Neural cell (in vitro differentiated cells): ENCODE measurements at regions not wholly inside any gene's neighbourhood (a gene's known extent, or its start where the extent isn't known, plus 50 kb on each side); places are given as distances from the start of the nearest gene placed in this dataset.

Experiments
- H2AFZ ChIP-seq: fragments of 200-600, 300-800 bp; sonication (generic), shearing (Covaris generic); 2 replicates; pipeline ENCODE4 v1.6.0; 2014; ENCODE audit warnings: low read depth, mild to moderate bottlenecking, antibody characterized with exemption, low read length, moderate library complexity
- H3F3A ChIP-seq: fragments of 200-600 bp; shearing (Covaris generic); 2 replicates; pipeline ENCODE4 v1.6.1; 2016; ENCODE audit warnings: mild to moderate bottlenecking, moderate library complexity, mixed read lengths, antibody characterized with exemption, low read length; ENCODE audit not compliant: insufficient read depth, poor library complexity, severe bottlenecking
- H3K27ac ChIP-seq: fragments of 200-600, 300-800 bp; sonication (generic), shearing (Covaris generic); 2 replicates; pipeline ENCODE4 v1.5.1; 2014; ENCODE audit warnings: mild to moderate bottlenecking, low read length, moderate library complexity
- H3K27me3 ChIP-seq: fragments of 300-800, 200-600 bp; sonication (generic), shearing (Covaris generic); 2 replicates; pipeline ENCODE4 v1.6.0; 2014; ENCODE audit warnings: mild to moderate bottlenecking, low read depth, low read length, moderate library complexity; ENCODE audit not compliant: insufficient read depth
- H3K36me3 ChIP-seq: fragments of 300-800, 200-600 bp; sonication (generic), shearing (Covaris generic); 2 replicates; pipeline ENCODE4 v1.5.1; 2014; ENCODE audit warnings: mild to moderate bottlenecking, antibody characterized with exemption, low read length, moderate library complexity; ENCODE audit not compliant: insufficient read depth
- H3K4me2 ChIP-seq: fragments of 300-800, 200-600 bp; sonication (generic), shearing (Covaris generic); 2 replicates; pipeline ENCODE4 v1.6.0; 2014; ENCODE audit warnings: mild to moderate bottlenecking, low read length
- H3K4me3 ChIP-seq: fragments of 300-800, 200-600 bp; sonication (generic), shearing (Covaris generic); 2 replicates; pipeline ENCODE4 v1.5.1; 2014; ENCODE audit warnings: mild to moderate bottlenecking, low read length, moderate library complexity
- H3K79me2 ChIP-seq: fragments of 200-600 bp; shearing (Covaris generic); replicated peaks from 2 replicates; pipeline ENCODE4 v1.6.0; 2014; ENCODE audit warnings: mild to moderate bottlenecking, low read length, moderate library complexity; ENCODE audit not compliant: insufficient read depth
- H3K9ac ChIP-seq: fragments of 300-800, 200-600 bp; sonication (generic), shearing (Covaris generic); 2 replicates; pipeline ENCODE4 v1.6.1; 2016; ENCODE audit warnings: mild to moderate bottlenecking, low read length, mixed read lengths
- H3K9me2 ChIP-seq: fragments of 200-600 bp; shearing (Covaris generic); 2 replicates; pipeline ENCODE4 v1.6.1; 2016; ENCODE audit warnings: mild to moderate bottlenecking, low read length, mixed read lengths; ENCODE audit not compliant: insufficient read depth
- H3K9me3 ChIP-seq: fragments of 200-600, 300-800 bp; sonication (generic), shearing (Covaris generic); 2 replicates; pipeline ENCODE4 v1.6.1; 2016; ENCODE audit warnings: mild to moderate bottlenecking, mixed run types, low read length, moderate library complexity, mixed read lengths
- H4K20me1 ChIP-seq: fragments of 200-600 bp; shearing (Covaris generic); 2 replicates; pipeline ENCODE4 v1.6.1; 2016; ENCODE audit warnings: mild to moderate bottlenecking, mixed run types; ENCODE audit not compliant: insufficient read depth
- EP300 ChIP-seq: fragments of 450-650 bp; conservative IDR thresholded peaks from 2 replicates; pipeline ENCODE4 v1.6.1; 2014; ENCODE audit warnings: antibody characterized with exemption, mild to moderate bottlenecking, moderate library complexity; ENCODE audit not compliant: poor library complexity, severe bottlenecking
- EZH2 ChIP-seq: fragments of 200-600, 300-800 bp; shearing (Covaris generic), sonication (generic); IDR thresholded peaks from 2 replicates; pipeline ENCODE4 v1.6.1; 2014; ENCODE audit warnings: antibody characterized with exemption, low read length, borderline replicate concordance, mild to moderate bottlenecking; ENCODE audit not compliant: insufficient read depth, poor library complexity, severe bottlenecking
- MXI1 ChIP-seq: fragments of 450-650 bp; conservative IDR thresholded peaks from 2 replicates; pipeline ENCODE4 v1.6.1; 2014; ENCODE audit warnings: antibody characterized with exemption, mild to moderate bottlenecking; ENCODE audit not compliant: poor library complexity, severe bottlenecking
- POLR2AphosphoS5 ChIP-seq: IDR thresholded peaks from 2 replicates; pipeline ENCODE4 v1.6.1; 2012
- RAD21 ChIP-seq: fragments of 450-650 bp; conservative IDR thresholded peaks from 2 replicates; pipeline ENCODE4 v1.6.1; 2014; ENCODE audit warnings: antibody characterized with exemption, mild to moderate bottlenecking, moderate library complexity
- SMC3 ChIP-seq: fragments of 450-650 bp; conservative IDR thresholded peaks from 2 replicates; pipeline ENCODE4 v1.6.1; 2014; ENCODE audit warnings: antibody characterized with exemption, mild to moderate bottlenecking, moderate library complexity; ENCODE audit not compliant: poor library complexity
- TAF1 ChIP-seq: IDR thresholded peaks from 2 replicates; pipeline ENCODE4 v1.6.1; 2012; ENCODE audit warnings: low read depth
- TF ChIP-seq, protein P1 (sequence below): fragments of 450-650 bp; IDR thresholded peaks from 2 replicates; pipeline ENCODE4 v1.5.1; 2014; ENCODE audit warnings: antibody characterized with exemption, mild to moderate bottlenecking, moderate library complexity; ENCODE audit not compliant: poor library complexity, severe bottlenecking
- TF ChIP-seq, protein P2 (sequence below): IDR thresholded peaks from 2 replicates; pipeline ENCODE4 v1.6.1; 2012; ENCODE audit warnings: borderline replicate concordance

DNA sequence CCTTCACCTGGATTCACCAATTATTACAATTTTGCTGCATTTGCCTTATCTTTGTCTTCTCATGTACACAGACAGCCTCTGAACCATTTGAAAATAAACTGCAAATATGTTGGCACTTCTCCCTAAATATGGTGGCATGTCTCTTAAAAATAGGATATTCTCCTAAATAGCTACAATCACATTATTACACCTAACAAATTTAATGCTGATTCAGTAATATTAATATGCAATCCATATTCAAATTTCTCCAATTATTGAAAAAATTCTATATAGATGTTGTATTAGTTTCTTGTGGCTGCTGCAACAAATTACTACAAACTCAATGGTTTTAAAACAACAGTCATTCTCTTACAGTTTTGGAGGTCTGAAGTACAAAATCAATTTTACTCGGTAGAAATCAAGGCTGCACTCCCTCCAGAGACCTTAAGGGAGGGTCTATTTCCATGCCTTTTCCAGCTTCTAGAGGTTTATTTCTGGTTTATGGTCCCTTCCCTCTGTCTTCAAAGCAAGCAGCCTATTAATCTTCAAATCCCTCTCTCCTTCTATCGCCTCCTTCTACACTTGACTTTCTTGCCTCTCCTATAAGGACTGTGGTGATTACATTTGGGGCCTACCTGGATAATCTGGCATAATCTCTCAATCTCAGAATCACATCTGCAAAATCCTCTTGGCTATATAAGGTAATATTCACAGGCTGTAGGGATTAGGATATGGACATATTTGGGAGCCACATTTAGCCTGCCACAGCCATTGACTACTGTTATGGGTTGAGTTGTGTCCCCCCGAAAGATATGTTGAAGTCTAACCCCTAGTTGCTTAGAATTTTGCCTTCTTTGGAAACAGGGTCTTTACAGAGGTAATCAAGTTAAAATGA is 52.5 kb upstream of the BOLA1 start:
- Histone ChIP-seq H2AFZ (no peak overlapping the region), H3K27ac (no peak overlapping the region), H3F3A (no peaks in the 10 kb centered on the region), H3K9me3 (no peaks in the 10 kb centered on the region), H3K9me2 (no peaks in the 10 kb centered on the region), H3K4me2 (no peak overlapping the region), H3K27me3 (no peaks in the 10 kb centered on the region), H4K20me1 (no peaks in the 10 kb centered on the region), H3K4me3 (no peak overlapping the region), H3K9ac (no peak overlapping the region), H3K79me2 (peaks cover 64% of the 10 kb centered on the region), H3K36me3 (no peaks in the 10 kb centered on the region)
- no peak for TF ChIP-seq POLR2AphosphoS5
- no peak for TF ChIP-seq MXI1

DNA sequence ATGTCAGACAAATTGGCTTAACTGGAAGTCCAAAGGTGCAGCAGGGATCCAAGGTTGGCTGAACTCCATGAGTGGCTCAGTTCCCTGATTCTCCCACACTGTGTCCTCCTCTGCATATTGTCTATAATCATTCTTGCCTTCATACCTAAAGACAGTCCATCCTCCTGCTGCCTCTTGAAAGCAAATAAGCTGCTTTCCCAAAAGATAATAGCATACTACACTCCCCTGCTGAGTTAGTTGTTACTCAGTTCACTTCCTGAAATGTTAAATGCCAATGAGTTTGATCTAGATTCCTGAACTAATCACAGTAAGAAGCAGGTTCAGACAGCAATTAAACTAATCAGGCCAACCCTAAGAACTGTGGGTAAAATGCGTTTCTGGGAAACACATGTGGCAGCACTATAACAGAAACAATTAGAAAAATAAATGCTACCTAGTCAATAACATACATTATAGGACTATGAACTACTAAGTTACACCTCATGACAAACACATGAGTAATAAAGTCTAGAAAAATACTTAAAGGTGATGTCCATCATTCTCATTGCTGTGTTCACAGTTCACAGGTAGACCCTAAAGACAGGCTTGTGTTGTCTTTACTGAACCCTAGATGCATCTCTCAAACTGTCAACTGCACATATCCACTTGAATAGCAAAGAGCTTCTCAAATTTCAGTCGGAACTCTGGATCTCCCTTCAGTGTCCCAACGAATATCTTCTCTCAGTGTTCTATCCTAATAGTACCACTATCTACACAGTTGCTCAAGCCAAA is 50.8 kb upstream of the BOLA1 start:
- no peaks in the 10 kb centered on the region for H3K9me2 ChIP-seq
- H3K4me2 ChIP-seq, result peak overlapping the region; percentile 84
- H3K36me3 ChIP-seq, result no peaks in the 10 kb centered on the region
- H3F3A ChIP-seq, result no peaks in the 10 kb centered on the region
- no peak overlapping the region for H3K27ac ChIP-seq
- no peak overlapping the region for H2AFZ ChIP-seq
- TF ChIP-seq, protein P1, sequence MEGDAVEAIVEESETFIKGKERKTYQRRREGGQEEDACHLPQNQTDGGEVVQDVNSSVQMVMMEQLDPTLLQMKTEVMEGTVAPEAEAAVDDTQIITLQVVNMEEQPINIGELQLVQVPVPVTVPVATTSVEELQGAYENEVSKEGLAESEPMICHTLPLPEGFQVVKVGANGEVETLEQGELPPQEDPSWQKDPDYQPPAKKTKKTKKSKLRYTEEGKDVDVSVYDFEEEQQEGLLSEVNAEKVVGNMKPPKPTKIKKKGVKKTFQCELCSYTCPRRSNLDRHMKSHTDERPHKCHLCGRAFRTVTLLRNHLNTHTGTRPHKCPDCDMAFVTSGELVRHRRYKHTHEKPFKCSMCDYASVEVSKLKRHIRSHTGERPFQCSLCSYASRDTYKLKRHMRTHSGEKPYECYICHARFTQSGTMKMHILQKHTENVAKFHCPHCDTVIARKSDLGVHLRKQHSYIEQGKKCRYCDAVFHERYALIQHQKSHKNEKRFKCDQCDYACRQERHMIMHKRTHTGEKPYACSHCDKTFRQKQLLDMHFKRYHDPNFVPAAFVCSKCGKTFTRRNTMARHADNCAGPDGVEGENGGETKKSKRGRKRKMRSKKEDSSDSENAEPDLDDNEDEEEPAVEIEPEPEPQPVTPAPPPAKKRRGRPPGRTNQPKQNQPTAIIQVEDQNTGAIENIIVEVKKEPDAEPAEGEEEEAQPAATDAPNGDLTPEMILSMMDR, result no peak
- no peak for TF ChIP-seq RAD21
- no peak for TF ChIP-seq EZH2
- no peak for TF ChIP-seq TAF1
- no peak for TF ChIP-seq POLR2AphosphoS5
- no peak for TF ChIP-seq EP300
- no peak for TF ChIP-seq MXI1
- TF ChIP-seq, protein P2, sequence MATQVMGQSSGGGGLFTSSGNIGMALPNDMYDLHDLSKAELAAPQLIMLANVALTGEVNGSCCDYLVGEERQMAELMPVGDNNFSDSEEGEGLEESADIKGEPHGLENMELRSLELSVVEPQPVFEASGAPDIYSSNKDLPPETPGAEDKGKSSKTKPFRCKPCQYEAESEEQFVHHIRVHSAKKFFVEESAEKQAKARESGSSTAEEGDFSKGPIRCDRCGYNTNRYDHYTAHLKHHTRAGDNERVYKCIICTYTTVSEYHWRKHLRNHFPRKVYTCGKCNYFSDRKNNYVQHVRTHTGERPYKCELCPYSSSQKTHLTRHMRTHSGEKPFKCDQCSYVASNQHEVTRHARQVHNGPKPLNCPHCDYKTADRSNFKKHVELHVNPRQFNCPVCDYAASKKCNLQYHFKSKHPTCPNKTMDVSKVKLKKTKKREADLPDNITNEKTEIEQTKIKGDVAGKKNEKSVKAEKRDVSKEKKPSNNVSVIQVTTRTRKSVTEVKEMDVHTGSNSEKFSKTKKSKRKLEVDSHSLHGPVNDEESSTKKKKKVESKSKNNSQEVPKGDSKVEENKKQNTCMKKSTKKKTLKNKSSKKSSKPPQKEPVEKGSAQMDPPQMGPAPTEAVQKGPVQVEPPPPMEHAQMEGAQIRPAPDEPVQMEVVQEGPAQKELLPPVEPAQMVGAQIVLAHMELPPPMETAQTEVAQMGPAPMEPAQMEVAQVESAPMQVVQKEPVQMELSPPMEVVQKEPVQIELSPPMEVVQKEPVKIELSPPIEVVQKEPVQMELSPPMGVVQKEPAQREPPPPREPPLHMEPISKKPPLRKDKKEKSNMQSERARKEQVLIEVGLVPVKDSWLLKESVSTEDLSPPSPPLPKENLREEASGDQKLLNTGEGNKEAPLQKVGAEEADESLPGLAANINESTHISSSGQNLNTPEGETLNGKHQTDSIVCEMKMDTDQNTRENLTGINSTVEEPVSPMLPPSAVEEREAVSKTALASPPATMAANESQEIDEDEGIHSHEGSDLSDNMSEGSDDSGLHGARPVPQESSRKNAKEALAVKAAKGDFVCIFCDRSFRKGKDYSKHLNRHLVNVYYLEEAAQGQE, result no peak
- no peak for TF ChIP-seq SMC3
- H3K4me3 ChIP-seq, result peak overlapping the region; percentile 64
- H3K27me3 ChIP-seq, result no peaks in the 10 kb centered on the region
- no peaks in the 10 kb centered on the region for H4K20me1 ChIP-seq
- H3K9me3 ChIP-seq, result no peaks in the 10 kb centered on the region
- H3K9ac ChIP-seq, result peak overlapping the region; percentile 60
- peaks cover 63% of the 10 kb centered on the region for H3K79me2 ChIP-seq
